GM21737 (cell line): ENCODE measurements at regions not wholly inside any gene's neighbourhood (a gene's known extent, or its start where the extent isn't known, plus 50 kb on each side); places are given as distances from the start of the nearest gene placed in this dataset.

Experiments used
- ATAC-seq: cut with Tn5 transposase; IDR thresholded peaks from one replicate; pipeline ENCODE4 v1.9.1; 2021; ENCODE audit warnings: mild to moderate bottlenecking, moderate library complexity; ENCODE audit not compliant: unreplicated experiment

- no peak for ATAC-seq
These were observed 50.5 kb downstream of the PALM2AKAP2 start for GRCh38 chr9:109830545-109830944.

GRCh38 chr9:109831998-109832658 lies 52.1 kb downstream of the PALM2AKAP2 start:
- no peak for ATAC-seq

GRCh38 chr9:109834855-109835254 lies 54.9 kb downstream of the PALM2AKAP2 start:
- ATAC-seq, result no peak

- ATAC-seq, result no peak
These were observed 63.6 kb downstream of the PALM2AKAP2 start for GRCh38 chr9:109843641-109844040.

- no peak for ATAC-seq
These were observed 65.2 kb downstream of the PALM2AKAP2 start for GRCh38 chr9:109845226-109845625.

- no peak for ATAC-seq
These were observed 66.8 kb downstream of the PALM2AKAP2 start for GRCh38 chr9:109846776-109847175.

GRCh38 chr9:109852556-109852955 lies 72.6 kb downstream of the PALM2AKAP2 start:
- no peak for ATAC-seq

GRCh38 chr9:109855540-109855939 lies 75.5 kb downstream of the PALM2AKAP2 start:
- no peak for ATAC-seq

GRCh38 chr9:109856785-109857184 lies 76.8 kb downstream of the PALM2AKAP2 start:
- ATAC-seq, result no peak

- ATAC-seq, result no peak
These were observed 77.3 kb downstream of the PALM2AKAP2 start for GRCh38 chr9:109857336-109857735.

- ATAC-seq, result no peak
These were observed 79.4 kb downstream of the PALM2AKAP2 start for GRCh38 chr9:109859447-109859846.

GRCh38 chr9:109860521-109860920 lies 80.5 kb downstream of the PALM2AKAP2 start:
- ATAC-seq, result no peak

- ATAC-seq, result no peak
These were observed 81.5 kb downstream of the PALM2AKAP2 start for GRCh38 chr9:109861499-109861898.

GRCh38 chr9:109861918-109862317 lies 81.9 kb downstream of the PALM2AKAP2 start:
- ATAC-seq, result no peak

GRCh38 chr9:109862452-109862851 lies 82.5 kb downstream of the PALM2AKAP2 start:
- ATAC-seq, result no peak

GRCh38 chr9:109863961-109864360 lies 84.0 kb downstream of the PALM2AKAP2 start:
- ATAC-seq, result no peak

GRCh38 chr9:109865521-109865920 lies 85.5 kb downstream of the PALM2AKAP2 start:
- ATAC-seq, result no peak

- no peak for ATAC-seq
These were observed 88.2 kb downstream of the PALM2AKAP2 start for GRCh38 chr9:109868207-109868606.

GRCh38 chr9:109868722-109869121 lies 88.7 kb downstream of the PALM2AKAP2 start:
- no peak for ATAC-seq

GRCh38 chr9:109870365-109870764 lies 90.4 kb downstream of the PALM2AKAP2 start:
- ATAC-seq, result no peak

- no peak for ATAC-seq
These were observed 92.9 kb downstream of the PALM2AKAP2 start for GRCh38 chr9:109872901-109873300.

GRCh38 chr9:109875495-109876129 lies 95.6 kb downstream of the PALM2AKAP2 start:
- no peak for ATAC-seq
